ENCODE measurements at regions not wholly inside any gene's neighbourhood (a gene's known extent, or its start where the extent isn't known, plus 50 kb on each side); places are given as distances from the start of the nearest gene placed in this dataset.

GRCh38 chr4:79181190-79181589, 144.7 kb downstream of the NAA11 start:
- no peak for TF ChIP-seq CTCF (IDR thresholded peaks at IDR 0.05; ENCODE audit: insufficient read depth, low read length)
- no peak for TF ChIP-seq POLR2AphosphoS5 (IDR thresholded peaks at IDR 0.05; ENCODE audit: low read depth)

Measured in HL-60 (cell line).